ENCODE measurements at regions not wholly inside any gene's neighbourhood (a gene's known extent, or its start where the extent isn't known, plus 50 kb on each side); places are given as distances from the start of the nearest gene placed in this dataset.
A peak's percentile ranks its signal among the peaks of the same experiment; 100 is the strongest.

DNA sequence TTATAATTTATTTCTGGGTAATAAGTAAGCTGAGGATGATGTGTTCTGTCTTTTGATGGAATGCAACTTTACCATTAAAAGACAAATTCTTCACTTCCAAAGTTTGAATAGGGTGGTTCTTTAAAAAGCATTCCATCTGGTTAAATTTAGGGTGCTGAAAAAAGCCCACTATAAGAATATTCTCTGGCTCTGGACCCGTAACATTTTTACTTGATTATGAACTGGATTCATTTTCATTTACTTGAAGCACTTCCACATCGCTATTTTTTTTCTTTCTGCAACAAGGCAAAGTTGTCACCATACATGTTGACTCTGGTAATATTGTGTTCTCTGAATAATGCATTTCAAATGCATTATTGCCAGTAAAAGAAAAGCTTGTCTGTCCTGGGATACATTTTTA, 344.6 kb downstream of the SATB2 start:
- Histone ChIP-seq H3K36me3 (ENCODE audit: control insufficient read depth, insufficient read depth, low read length) (no peaks in the 10 kb centered on the region), H3K9me3 (ENCODE audit: control insufficient read depth, insufficient read depth, low read length) (no peaks in the 10 kb centered on the region), H3K27me3 (ENCODE audit: control insufficient read depth, insufficient read depth, low read length) (no peaks in the 10 kb centered on the region), H3K4me1 (ENCODE audit: control insufficient read depth, insufficient read depth, low read length) (no peaks in the 10 kb centered on the region), H3K4me3 (ENCODE audit: low read depth, low read length) (no peak overlapping the region), H3K27ac (ENCODE audit: low read depth, low read length) (no peak overlapping the region)
- DNase-seq (ENCODE audit: low read depth in 4 of 6, low spot score in 6 of 6), result peak in 1 of 6 donors; percentile 40
- no CpG with 5 or more reads among the region's 2 CpGs for WGBS (ENCODE audit: insufficient coverage)

- no peaks in the 10 kb centered on the region for H3K9me3 ChIP-seq (ENCODE audit: control insufficient read depth, insufficient read depth, low read length)
- WGBS (ENCODE audit: insufficient coverage), result no CpG with 5 or more reads among the region's 2 CpGs
These were observed 346.3 kb downstream of the SATB2 start for GRCh38 chr2:199111458-199111857.

GRCh38 chr2:199108056-199108455, 349.7 kb downstream of the SATB2 start:
- Histone ChIP-seq H3K4me3 (ENCODE audit: low read depth, low read length) (no peak overlapping the region), H3K27me3 (ENCODE audit: control insufficient read depth, insufficient read depth, low read length) (no peaks in the 10 kb centered on the region), H3K4me1 (ENCODE audit: control insufficient read depth, insufficient read depth, low read length) (no peaks in the 10 kb centered on the region), H3K9me3 (ENCODE audit: control insufficient read depth, insufficient read depth, low read length) (no peaks in the 10 kb centered on the region), H3K27ac (ENCODE audit: low read depth, low read length) (no peak overlapping the region), H3K36me3 (ENCODE audit: control insufficient read depth, insufficient read depth, low read length) (no peaks in the 10 kb centered on the region)
- no peak for DNase-seq (ENCODE audit: low read depth in 4 of 6, low spot score in 6 of 6)
- no CpG with 5 or more reads among the region's 1 CpG for WGBS (ENCODE audit: insufficient coverage)

More at GRCh38 chr2:199111458-199111857, 346.3 kb downstream of the SATB2 start:
- Histone ChIP-seq H3K4me1 (ENCODE audit: control insufficient read depth, insufficient read depth, low read length) (no peaks in the 10 kb centered on the region), H3K36me3 (ENCODE audit: control insufficient read depth, insufficient read depth, low read length) (no peaks in the 10 kb centered on the region), H3K27ac (ENCODE audit: low read depth, low read length) (no peak overlapping the region), H3K4me3 (ENCODE audit: low read depth, low read length) (no peak overlapping the region), H3K27me3 (ENCODE audit: control insufficient read depth, insufficient read depth, low read length) (no peaks in the 10 kb centered on the region)
- DNase-seq (ENCODE audit: low read depth in 4 of 6, low spot score in 6 of 6), result no peak

DNA sequence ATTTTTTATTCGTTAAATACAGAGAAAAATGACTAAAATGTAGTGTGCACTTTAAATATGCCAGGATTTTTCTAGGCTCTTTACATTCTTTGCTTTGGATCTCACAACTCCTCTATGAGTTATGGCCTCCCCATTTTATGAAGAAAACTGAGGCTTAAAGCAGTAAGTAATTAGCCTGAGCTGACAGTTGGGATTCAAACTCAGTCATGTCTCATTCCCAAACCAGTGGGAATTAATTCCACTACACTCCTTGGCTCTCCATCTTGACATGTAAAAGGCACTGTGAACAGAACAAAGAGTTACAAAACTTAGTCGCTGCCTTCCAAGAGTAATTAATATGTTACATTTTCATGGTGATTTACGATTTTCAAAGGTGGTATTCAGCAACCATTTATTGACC, 351.9 kb downstream of the SATB2 start:
- Histone ChIP-seq H3K27ac (ENCODE audit: low read depth, low read length) (no peak overlapping the region), H3K4me3 (ENCODE audit: low read depth, low read length) (no peak overlapping the region), H3K27me3 (ENCODE audit: control insufficient read depth, insufficient read depth, low read length) (no peaks in the 10 kb centered on the region), H3K36me3 (ENCODE audit: control insufficient read depth, insufficient read depth, low read length) (no peaks in the 10 kb centered on the region), H3K4me1 (ENCODE audit: control insufficient read depth, insufficient read depth, low read length) (no peaks in the 10 kb centered on the region), H3K9me3 (ENCODE audit: control insufficient read depth, insufficient read depth, low read length) (no peaks in the 10 kb centered on the region)
- no CpG with 5 or more reads among the region's 3 CpGs for WGBS (ENCODE audit: insufficient coverage)
- DNase-seq (ENCODE audit: low read depth in 4 of 6, low spot score in 6 of 6), result peak in 1 of 6 donors; percentile 66

DNA sequence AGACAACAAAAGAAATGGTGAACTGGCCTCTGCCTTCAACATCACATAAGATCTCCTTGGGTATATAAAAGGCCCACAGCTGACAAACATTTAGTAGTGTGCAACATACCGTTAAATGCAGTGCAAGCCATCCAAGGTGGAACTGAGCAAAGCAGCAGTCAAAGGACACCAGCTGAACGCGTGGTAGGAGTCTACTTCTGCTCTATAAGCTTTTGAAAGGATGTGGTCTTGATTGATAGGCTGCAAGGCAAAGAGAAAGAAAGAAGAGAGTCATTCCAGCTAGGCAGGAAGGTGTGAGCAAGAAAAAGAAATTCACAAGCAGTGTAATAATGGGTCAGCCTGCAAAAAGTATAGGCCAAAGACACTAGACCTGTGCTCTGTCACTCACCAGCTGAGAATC, 356.3 kb downstream of the SATB2 start:
- 54% methylated on average over 3 of the region's 3 CpGs for whole genome bisulfite sequencing (ENCODE audit: insufficient coverage)
- H3K27me3 ChIP-seq (ENCODE audit: control insufficient read depth, insufficient read depth, low read length), result no peaks in the 10 kb centered on the region
- H3K9me3 ChIP-seq (ENCODE audit: control insufficient read depth, insufficient read depth, low read length), result no peaks in the 10 kb centered on the region
- no peaks in the 10 kb centered on the region for H3K36me3 ChIP-seq (ENCODE audit: control insufficient read depth, insufficient read depth, low read length)
- no peak overlapping the region for H3K4me3 ChIP-seq (ENCODE audit: low read depth, low read length)
- no peaks in the 10 kb centered on the region for H3K4me1 ChIP-seq (ENCODE audit: control insufficient read depth, insufficient read depth, low read length)
- no peak for DNase-seq (ENCODE audit: low read depth in 4 of 6, low spot score in 6 of 6)
- no peak overlapping the region for H3K27ac ChIP-seq (ENCODE audit: low read depth, low read length)

DNA sequence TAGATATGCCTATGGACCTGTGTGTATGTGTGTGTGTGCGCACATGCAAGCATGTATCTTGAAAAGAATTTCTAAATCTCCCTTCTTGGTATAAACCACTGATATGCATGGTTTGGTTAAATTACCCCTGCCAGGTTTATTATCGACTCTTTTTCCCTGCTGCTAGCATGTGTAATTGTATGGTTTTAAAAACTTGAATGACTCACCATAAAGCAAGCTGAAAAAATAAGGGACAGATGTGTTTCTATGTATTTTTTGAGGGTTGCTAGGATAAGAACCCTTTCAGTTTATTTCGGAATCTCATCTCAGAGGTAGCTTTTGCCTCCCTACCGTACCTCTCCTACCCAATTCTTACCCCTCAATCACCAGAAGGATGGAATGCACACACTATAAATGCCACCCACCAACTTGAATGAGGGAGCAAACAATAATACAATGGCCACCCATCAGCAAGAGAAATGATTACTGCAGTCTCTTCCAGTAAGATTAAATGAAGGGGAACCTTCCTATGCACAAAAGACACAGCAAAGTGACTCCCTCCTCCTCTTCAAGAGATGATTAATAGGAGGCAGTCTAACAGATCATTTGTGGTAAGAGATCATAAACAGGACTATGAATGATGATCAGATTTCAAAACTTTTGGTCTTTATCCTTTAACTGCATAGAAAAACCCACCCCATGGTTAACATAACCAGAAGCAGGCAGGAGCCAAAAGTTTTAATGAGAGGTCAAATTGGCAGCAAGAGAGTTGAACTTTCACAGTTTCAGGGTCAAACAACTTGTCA, 357.2 kb downstream of the SATB2 start:
- Histone ChIP-seq H3K4me3 (ENCODE audit: low read depth, low read length) (no peak overlapping the region), H3K4me1 (ENCODE audit: control insufficient read depth, insufficient read depth, low read length) (no peaks in the 10 kb centered on the region), H3K27ac (ENCODE audit: low read depth, low read length) (no peak overlapping the region), H3K27me3 (ENCODE audit: control insufficient read depth, insufficient read depth, low read length) (no peaks in the 10 kb centered on the region), H3K36me3 (ENCODE audit: control insufficient read depth, insufficient read depth, low read length) (no peaks in the 10 kb centered on the region), H3K9me3 (ENCODE audit: control insufficient read depth, insufficient read depth, low read length) (no peaks in the 10 kb centered on the region)
- WGBS (ENCODE audit: insufficient coverage), result no CpG with 5 or more reads among the region's 4 CpGs
- DNase-seq (ENCODE audit: low read depth in 4 of 6, low spot score in 6 of 6), result peak in 1 of 6 donors; percentile 47

DNA sequence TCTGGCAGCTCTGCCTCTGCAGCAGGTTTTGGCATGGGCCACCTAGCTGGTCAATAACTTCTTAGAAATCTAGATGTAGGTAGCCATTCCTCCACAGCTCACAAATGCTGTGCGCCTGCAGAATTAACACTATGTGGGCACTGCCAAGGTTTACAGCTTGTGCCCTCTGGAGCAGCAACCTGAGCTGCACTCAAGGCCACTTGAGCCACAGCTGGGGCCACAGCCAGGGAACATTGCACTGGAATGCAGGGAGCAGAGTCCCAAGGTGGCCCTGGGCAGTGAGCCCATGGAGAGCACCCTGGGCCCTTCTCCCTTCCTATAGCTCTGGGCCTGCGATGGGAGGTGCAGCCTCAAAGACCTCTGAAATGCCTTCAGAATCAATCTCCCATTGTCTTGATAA, 365.3 kb downstream of the SATB2 start:
- Histone ChIP-seq H3K36me3 (ENCODE audit: control insufficient read depth, insufficient read depth, low read length) (no peaks in the 10 kb centered on the region), H3K4me3 (ENCODE audit: low read depth, low read length) (no peak overlapping the region), H3K9me3 (ENCODE audit: control insufficient read depth, insufficient read depth, low read length) (no peaks in the 10 kb centered on the region), H3K27me3 (ENCODE audit: control insufficient read depth, insufficient read depth, low read length) (no peaks in the 10 kb centered on the region), H3K27ac (ENCODE audit: low read depth, low read length) (no peak overlapping the region), H3K4me1 (ENCODE audit: control insufficient read depth, insufficient read depth, low read length) (no peaks in the 10 kb centered on the region)
- 92% methylated on average over 2 of the region's 2 CpGs for WGBS (ENCODE audit: insufficient coverage)
- DNase-seq (ENCODE audit: low read depth in 4 of 6, low spot score in 6 of 6), result no peak

- H3K4me3 ChIP-seq (ENCODE audit: low read depth, low read length), result no peak overlapping the region
- H3K4me1 ChIP-seq (ENCODE audit: control insufficient read depth, insufficient read depth, low read length), result no peaks in the 10 kb centered on the region
- DNase-seq (ENCODE audit: low read depth in 4 of 6, low spot score in 6 of 6), result no peak
- H3K27me3 ChIP-seq (ENCODE audit: control insufficient read depth, insufficient read depth, low read length), result no peaks in the 10 kb centered on the region
- no peaks in the 10 kb centered on the region for H3K9me3 ChIP-seq (ENCODE audit: control insufficient read depth, insufficient read depth, low read length)
- H3K27ac ChIP-seq (ENCODE audit: low read depth, low read length), result no peak overlapping the region
- no peaks in the 10 kb centered on the region for H3K36me3 ChIP-seq (ENCODE audit: control insufficient read depth, insufficient read depth, low read length)
- 98% methylated on average over 4 of the region's 5 CpGs for WGBS (ENCODE audit: insufficient coverage)
These were observed 372.5 kb downstream of the SATB2 start for GRCh38 chr2:199085261-199085660.

DNA sequence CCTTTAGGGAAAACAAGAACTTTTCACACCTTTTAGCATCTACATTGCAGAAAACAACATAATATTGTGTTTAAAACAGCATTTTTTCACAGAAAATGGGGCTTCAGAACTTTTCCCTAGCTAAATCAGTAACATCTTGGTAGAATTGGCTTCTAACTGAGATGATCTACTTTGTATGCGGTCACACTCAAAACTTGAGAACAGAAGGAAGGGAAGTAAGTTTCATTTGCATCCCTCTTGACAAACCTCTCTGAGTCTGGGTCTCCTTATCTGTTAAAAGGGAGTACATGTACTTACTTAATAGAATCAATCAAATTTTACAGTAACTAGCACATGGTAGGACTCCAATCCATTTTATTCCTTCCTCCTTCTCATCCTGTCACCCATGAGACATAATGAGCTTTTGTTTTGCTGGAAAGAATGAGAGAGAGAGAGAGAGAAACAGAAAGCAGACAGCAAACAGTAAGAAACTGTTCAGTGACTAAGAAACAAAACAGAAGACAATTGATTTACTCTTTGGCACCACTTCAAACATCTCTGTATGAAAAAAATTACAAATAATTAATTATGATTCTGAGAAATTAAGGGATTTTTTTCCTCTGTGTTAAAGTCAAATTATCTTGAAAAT, 387.3 kb downstream of the SATB2 start:
- Histone ChIP-seq H3K27ac (ENCODE audit: low read depth, low read length) (no peak overlapping the region), H3K4me1 (ENCODE audit: control insufficient read depth, insufficient read depth, low read length) (no peaks in the 10 kb centered on the region), H3K9me3 (ENCODE audit: control insufficient read depth, insufficient read depth, low read length) (peaks cover 2% of the 10 kb centered on the region), H3K36me3 (ENCODE audit: control insufficient read depth, insufficient read depth, low read length) (no peaks in the 10 kb centered on the region), H3K27me3 (ENCODE audit: control insufficient read depth, insufficient read depth, low read length) (no peaks in the 10 kb centered on the region), H3K4me3 (ENCODE audit: low read depth, low read length) (no peak overlapping the region)
- peak in 1 of 6 donors; percentile 7 for DNase-seq (ENCODE audit: low read depth in 4 of 6, low spot score in 6 of 6)
- no CpG with 5 or more reads among the region's 1 CpG for WGBS (ENCODE audit: insufficient coverage)

DNA sequence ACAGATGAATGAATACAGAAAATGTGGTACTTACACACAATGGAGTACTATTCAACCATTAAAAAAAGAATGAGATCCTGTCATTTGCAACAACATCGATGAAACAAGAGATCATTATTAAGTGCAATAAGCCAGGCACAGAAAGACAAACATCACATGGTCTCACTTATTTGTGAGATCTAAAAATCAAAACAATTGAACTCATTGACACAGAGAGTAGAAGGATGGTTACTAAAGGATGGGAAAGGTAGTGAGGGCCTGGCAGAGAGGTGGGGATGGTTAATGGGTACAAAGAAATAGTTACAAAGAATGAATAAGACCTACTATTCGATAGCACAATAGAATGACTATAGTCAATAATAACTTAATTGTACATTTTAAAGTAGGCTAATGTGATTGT, 393.5 kb downstream of the SATB2 start:
- H3K4me3 ChIP-seq (ENCODE audit: low read depth, low read length), result no peak overlapping the region
- no peaks in the 10 kb centered on the region for H3K27me3 ChIP-seq (ENCODE audit: control insufficient read depth, insufficient read depth, low read length)
- DNase-seq (ENCODE audit: low read depth in 4 of 6, low spot score in 6 of 6), result no peak
- H3K9me3 ChIP-seq (ENCODE audit: control insufficient read depth, insufficient read depth, low read length), result no peaks in the 10 kb centered on the region
- no peak overlapping the region for H3K27ac ChIP-seq (ENCODE audit: low read depth, low read length)
- WGBS (ENCODE audit: insufficient coverage), result no CpG with 5 or more reads among the region's 2 CpGs
- no peaks in the 10 kb centered on the region for H3K4me1 ChIP-seq (ENCODE audit: control insufficient read depth, insufficient read depth, low read length)
- H3K36me3 ChIP-seq (ENCODE audit: control insufficient read depth, insufficient read depth, low read length), result no peaks in the 10 kb centered on the region

Measured in spinal cord (tissue), 9 donors.